ENCODE measurements at regions not wholly inside any gene's neighbourhood (a gene's known extent, or its start where the extent isn't known, plus 50 kb on each side); places are given as distances from the start of the nearest gene placed in this dataset.

DNA sequence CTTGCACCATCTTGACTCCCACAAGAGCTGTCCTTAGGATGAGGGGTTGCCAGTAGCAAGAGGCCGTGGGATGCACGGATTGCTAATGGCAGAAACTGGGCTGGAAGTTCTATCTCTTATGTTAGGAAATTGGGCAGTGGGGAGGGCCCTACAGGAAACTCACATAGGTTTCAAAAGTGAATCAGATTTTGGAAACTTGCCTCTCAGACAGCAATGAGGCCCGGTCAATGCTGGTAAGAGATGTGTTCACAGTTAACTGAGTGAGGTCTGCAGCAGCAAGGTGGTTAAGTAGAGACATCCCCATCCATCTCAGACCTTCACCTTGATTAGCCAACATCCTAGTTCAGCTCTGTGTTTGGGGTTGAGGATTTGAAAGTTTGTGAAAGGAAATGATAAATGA is 164.7 kb downstream of the ABCA8 start:
- no peak for DNase-seq (ENCODE audit: low spot score)
- H3K27ac Mint-ChIP-seq: no peak overlapping the region
- no peak overlapping the region for H3K4me3 Mint-ChIP-seq
- peaks cover 1% of the 10 kb centered on the region for H3K36me3 Mint-ChIP-seq (ENCODE audit: low read depth)
- peaks cover 5% of the 10 kb centered on the region for H3K27me3 Mint-ChIP-seq (ENCODE audit: low read depth)
- peaks cover 8% of the 10 kb centered on the region for H3K4me1 Mint-ChIP-seq (ENCODE audit: low read depth)
- H3K9me3 Mint-ChIP-seq: no peaks in the 10 kb centered on the region

DNA sequence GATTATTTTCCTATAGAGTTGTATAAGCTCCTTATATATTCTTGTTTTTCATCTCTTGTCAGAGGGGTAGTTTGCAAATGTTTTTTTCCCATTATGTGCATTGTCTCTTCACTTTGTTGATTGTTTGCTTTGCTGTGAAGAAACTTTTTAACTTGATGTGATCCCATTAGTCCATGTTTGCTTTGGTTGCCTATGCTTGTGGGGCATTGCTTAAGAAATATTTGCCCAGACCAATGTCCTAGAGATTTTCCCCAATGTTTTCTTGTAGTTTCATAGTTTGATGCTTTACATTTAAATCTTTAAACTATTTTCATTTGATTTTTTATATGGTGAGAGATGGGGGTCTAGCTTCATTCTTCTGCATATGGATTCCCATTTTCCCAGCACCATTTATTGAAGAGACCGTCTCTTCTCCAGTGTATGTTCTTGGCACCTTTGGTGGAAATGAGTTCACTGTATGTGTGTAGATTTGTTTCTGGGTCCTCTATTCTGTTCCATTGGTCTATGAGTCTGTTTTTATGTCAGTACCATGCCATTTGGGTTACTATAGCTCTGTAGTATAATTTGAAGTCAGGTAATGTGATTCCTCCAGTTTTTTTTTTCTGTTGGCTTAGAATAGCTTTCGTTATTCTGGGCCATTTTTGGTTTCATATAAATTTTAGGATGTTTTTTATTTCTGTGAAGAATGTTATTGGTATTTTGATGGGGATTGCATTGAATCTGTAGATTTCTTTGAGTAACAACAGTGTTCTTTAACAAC is 165.8 kb downstream of the ABCA8 start:
- no peak overlapping the region for H3K27ac Mint-ChIP-seq
- H3K4me1 Mint-ChIP-seq (ENCODE audit: low read depth): no peaks in the 10 kb centered on the region
- no peaks in the 10 kb centered on the region for H3K9me3 Mint-ChIP-seq
- H3K36me3 Mint-ChIP-seq (ENCODE audit: low read depth): no peaks in the 10 kb centered on the region
- DNase-seq (ENCODE audit: low spot score): no peak
- H3K27me3 Mint-ChIP-seq (ENCODE audit: low read depth): peaks cover 2% of the 10 kb centered on the region
- H3K4me3 Mint-ChIP-seq: no peak overlapping the region

DNA sequence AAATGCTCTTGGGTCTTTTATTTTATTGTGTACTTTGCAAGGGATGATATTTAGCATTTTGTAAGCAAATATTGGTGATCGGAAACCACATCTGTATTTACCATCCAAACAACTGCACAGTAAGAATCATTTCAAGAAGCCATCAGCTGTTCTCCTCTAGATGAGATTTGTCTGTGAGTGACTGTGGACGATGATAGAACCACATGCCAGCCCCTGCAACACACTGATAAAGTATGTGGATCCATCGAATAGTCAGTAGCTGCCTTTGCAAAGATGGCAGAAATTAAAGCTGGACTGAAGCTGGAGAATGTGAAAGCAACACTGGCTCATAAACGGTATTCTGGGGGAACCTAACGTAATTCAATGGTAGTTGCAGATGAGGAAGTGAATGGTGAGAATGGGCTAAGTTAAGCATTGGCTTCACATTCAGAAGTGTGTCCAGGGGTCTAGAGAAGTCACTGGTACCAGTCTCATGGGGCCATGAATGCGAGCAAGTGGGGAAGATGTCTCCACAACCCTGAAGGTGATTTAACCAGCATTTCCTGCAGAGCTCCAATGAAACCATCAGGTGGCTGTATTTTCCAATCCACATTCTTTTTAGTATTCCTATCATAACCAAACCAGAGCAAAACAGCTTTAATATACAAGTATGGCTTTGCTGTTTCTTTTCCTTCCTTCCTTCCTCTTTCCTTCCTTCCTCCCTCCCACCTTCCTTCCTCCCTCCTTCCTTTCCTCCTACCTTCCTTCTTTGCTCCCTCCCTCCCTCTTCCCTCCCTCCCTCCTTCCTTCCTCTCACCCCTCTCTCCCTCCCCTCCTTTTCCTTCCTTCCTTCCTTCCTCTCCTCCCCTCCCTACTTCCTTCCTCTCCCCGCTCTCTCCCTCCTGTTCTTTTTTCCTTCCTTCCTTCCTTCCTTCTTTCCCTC is 169.4 kb downstream of the ABCA8 start:
- peaks cover 4% of the 10 kb centered on the region for H3K27me3 Mint-ChIP-seq (ENCODE audit: low read depth)
- DNase-seq (ENCODE audit: low spot score): no peak
- no peak overlapping the region for H3K4me3 Mint-ChIP-seq
- H3K27ac Mint-ChIP-seq: no peak overlapping the region
- no peaks in the 10 kb centered on the region for H3K4me1 Mint-ChIP-seq (ENCODE audit: low read depth)
- H3K36me3 Mint-ChIP-seq (ENCODE audit: low read depth): no peaks in the 10 kb centered on the region
- H3K9me3 Mint-ChIP-seq: no peaks in the 10 kb centered on the region

DNA sequence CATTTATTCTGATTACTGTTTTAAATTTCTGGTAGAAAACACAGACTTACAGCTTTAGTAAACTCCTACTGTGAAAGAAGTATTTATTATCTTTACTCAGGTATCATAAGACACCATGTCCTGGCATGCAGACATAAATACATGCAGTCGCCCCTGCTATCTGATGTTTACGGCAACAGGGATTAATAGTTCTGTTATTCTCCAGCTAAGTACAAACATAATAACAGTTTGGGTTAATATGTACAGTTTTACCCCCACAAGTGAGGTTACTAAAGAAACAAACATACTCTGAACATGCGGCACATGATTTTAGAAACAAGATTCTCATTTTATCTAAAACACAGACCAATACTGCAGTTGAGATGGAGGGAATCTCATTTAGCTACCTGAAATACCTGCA is 170.8 kb downstream of the ABCA8 start:
- no peaks in the 10 kb centered on the region for H3K9me3 Mint-ChIP-seq

DNA sequence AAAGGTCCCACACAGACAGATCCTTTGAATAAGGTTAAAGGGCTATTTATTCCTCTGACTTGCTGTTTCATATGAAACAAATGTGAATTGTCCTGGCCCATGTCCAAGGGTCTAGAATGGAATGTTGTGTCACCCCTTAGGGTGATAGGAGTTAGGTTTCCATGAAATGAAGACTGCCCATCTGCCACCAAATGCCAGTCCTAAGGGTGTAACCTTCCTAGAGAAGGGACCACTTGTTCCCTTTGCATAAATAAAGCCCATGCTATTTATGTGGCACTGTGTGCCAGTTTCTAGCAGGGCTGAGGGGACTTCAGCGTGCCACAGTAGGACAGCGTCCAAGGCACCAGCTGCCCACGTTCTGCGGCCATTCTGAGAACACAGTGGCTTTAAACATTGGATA is 171.3 kb downstream of the ABCA8 start:
- H3K9me3 Mint-ChIP-seq: no peaks in the 10 kb centered on the region
- H3K36me3 Mint-ChIP-seq (ENCODE audit: low read depth): no peaks in the 10 kb centered on the region
- no peak for DNase-seq (ENCODE audit: low spot score)
- no peak overlapping the region for H3K4me3 Mint-ChIP-seq
- no peaks in the 10 kb centered on the region for H3K4me1 Mint-ChIP-seq (ENCODE audit: low read depth)
- H3K27me3 Mint-ChIP-seq (ENCODE audit: low read depth): peaks cover 10% of the 10 kb centered on the region
- H3K27ac Mint-ChIP-seq: no peak overlapping the region

More for the DNA sequence above, 170.8 kb downstream of the ABCA8 start:
- Mint-ChIP-seq H3K4me1 (ENCODE audit: low read depth) (no peaks in the 10 kb centered on the region), H3K36me3 (ENCODE audit: low read depth) (no peaks in the 10 kb centered on the region), H3K27ac (no peak overlapping the region), H3K4me3 (no peak overlapping the region), H3K27me3 (ENCODE audit: low read depth) (peaks cover 8% of the 10 kb centered on the region)
- no peak for DNase-seq (ENCODE audit: low spot score)

DNA sequence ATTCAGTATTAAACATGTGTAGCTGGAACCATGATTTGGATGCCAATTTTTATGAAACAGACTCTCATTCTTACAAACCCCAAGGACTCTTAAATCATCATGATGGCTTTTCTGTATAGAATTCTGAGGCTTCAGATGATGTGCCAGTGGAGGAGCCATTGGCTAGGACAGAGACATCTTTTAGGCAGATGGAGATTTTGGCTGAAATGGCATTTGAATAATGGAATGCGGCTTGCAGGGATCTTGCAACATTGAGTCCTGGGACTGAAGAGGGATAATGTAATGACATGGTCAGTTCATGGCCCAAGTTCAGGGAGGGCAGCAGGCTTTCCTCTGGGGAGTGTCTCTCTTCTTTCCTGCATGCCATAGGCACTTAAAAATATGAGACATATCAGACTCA is 172.4 kb downstream of the ABCA8 start:
- Mint-ChIP-seq H3K27me3 (ENCODE audit: low read depth) (peaks cover 8% of the 10 kb centered on the region), H3K4me1 (ENCODE audit: low read depth) (no peaks in the 10 kb centered on the region), H3K9me3 (no peaks in the 10 kb centered on the region), H3K36me3 (ENCODE audit: low read depth) (no peaks in the 10 kb centered on the region), H3K4me3 (no peak overlapping the region), H3K27ac (no peak overlapping the region)
- no peak for DNase-seq (ENCODE audit: low spot score)

DNA sequence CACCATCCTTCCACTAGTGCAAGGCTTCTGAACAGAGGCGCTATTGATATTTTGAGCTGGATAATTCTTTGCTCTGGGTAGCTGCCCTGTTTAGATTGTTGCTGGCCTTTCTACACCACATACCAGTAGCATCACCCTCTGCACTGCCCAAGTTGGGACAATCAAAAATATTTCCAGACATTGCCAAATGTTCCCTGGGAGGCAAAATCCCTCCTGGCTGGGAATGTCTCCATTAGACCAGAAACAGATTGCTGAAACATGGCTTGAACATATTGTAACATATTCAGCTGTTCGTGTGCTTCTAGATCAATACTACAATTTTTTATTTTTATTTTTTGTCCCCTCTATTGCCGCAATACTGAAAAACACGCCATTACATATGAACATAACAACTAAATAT is 174.6 kb downstream of the ABCA8 start:
- H3K4me3 Mint-ChIP-seq: no peak overlapping the region
- H3K27me3 Mint-ChIP-seq (ENCODE audit: low read depth): peaks cover 8% of the 10 kb centered on the region
- H3K27ac Mint-ChIP-seq: no peak overlapping the region
- no peaks in the 10 kb centered on the region for H3K36me3 Mint-ChIP-seq (ENCODE audit: low read depth)
- H3K4me1 Mint-ChIP-seq (ENCODE audit: low read depth): no peaks in the 10 kb centered on the region
- H3K9me3 Mint-ChIP-seq: no peaks in the 10 kb centered on the region
- DNase-seq (ENCODE audit: low spot score): no peak

DNA sequence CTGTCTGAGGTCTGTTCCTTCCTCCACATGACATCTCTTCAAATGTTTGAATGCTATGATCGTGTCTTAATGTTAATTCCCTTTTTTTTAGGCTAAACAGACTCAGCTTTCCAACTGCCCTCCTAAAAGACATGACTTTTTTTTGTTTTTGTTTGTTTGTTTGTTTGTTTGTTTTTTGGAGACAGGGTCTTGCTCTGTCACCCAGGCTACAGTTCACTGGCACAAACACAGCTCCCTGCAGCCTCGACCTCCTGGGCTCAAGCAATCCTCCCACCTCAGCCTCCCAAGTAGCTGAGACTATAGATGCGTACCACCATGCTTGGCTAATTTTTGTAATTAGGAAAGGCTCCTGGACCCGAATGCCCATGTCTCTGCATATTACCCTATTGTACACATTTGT is 176.5 kb downstream of the ABCA8 start:
- Mint-ChIP-seq H3K27me3 (ENCODE audit: low read depth) (peaks cover 8% of the 10 kb centered on the region), H3K9me3 (no peaks in the 10 kb centered on the region), H3K27ac (no peak overlapping the region), H3K4me1 (ENCODE audit: low read depth) (no peaks in the 10 kb centered on the region), H3K4me3 (no peak overlapping the region), H3K36me3 (ENCODE audit: low read depth) (no peaks in the 10 kb centered on the region)
- no peak for DNase-seq (ENCODE audit: low spot score)

DNA sequence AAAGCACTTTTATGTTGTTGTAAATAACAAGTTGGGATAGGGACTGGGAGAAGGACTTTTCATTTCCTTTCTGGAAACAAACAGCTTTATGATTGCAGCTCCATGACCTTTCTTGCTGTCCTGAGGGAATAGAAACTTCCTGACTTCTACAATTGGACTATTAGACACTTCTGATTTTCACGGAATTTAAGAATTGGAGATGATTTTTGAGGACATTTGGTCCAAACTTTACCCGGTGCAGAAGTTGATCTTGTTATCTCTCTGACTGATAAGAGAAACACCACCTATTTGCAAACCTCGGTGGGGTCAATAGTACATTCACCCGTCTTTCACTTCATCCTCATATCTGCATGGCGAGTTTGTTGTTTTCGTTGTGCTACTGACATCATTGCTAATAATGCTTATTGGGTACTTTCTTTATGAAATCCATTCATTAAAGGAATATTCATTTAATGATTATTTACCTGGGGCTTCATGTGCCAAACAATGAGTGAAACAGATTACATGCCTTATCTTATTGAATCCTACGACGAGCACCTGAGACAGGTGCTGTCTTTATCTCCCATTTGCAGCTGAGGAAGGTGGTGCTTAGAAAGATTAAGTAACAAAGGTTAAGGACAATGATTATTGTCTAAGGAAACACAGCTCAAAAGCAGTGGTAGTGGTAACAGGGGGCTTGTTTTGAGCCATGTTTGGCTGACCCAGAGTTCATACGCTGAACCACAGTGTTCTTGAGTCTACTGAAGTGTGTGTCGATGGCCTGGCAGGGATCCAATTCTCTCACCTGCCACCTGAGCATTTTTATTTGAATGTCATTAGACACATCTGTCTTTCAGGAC is 176.9 kb upstream of the FAM20A start:
- Mint-ChIP-seq H3K4me1 (ENCODE audit: low read depth) (no peaks in the 10 kb centered on the region), H3K27me3 (ENCODE audit: low read depth) (peaks cover 8% of the 10 kb centered on the region), H3K4me3 (no peak overlapping the region), H3K9me3 (no peaks in the 10 kb centered on the region), H3K27ac (no peak overlapping the region), H3K36me3 (ENCODE audit: low read depth) (no peaks in the 10 kb centered on the region)
- DNase-seq (ENCODE audit: low spot score): no peak

DNA sequence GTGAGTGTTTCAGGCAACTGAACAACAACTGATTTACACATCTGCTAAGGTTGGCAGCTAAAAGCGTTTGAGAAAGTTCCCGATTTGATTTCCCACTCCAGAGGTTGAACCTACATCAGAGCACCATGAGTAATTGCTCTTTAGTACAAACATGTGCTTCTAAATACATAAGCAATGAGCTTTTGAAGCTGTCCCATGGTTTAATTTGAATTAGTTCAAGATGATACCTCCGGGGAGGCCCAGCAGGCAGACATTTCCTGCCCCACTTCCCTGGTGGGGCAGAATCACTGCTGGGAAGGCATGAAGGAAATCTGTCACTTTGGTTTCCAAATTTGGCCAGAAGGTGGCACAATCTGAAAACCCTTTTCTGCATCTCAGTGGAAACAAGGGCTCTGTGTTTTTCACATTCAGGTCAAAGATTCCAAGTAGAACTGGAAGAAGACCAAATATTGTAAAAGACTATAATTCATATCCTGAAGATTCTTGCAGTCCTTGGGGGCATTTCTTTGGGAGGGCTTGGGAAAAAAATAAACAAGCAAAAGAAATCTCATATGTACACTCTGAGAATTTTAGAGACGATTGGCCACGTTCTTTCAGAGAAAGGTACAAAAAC is 176.2 kb upstream of the FAM20A start:
- Mint-ChIP-seq H3K27me3 (ENCODE audit: low read depth) (peaks cover 6% of the 10 kb centered on the region), H3K4me1 (ENCODE audit: low read depth) (no peaks in the 10 kb centered on the region), H3K36me3 (ENCODE audit: low read depth) (no peaks in the 10 kb centered on the region), H3K9me3 (no peaks in the 10 kb centered on the region), H3K27ac (no peak overlapping the region), H3K4me3 (no peak overlapping the region)
- DNase-seq (ENCODE audit: low spot score): no peak

DNA sequence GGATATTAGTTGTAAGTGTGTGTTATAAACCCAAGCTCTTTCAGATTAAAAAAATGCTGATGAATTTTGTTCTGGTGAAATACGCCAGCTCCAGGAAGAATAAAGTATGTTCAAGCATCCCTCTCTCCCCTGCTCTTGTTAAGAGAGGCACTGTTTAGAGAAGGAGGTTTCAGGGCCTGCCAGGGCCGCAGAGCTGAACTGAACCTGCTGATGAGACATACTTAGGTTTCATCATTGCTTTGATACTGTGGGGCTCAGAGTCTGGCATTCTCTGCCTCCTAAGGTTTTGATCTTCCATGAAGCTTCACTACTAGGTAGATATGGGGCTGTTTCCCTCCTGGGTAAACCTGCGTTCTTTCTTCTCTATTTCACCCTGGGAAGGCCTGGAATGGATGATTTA is 175.3 kb upstream of the FAM20A start:
- peaks cover 6% of the 10 kb centered on the region for H3K27me3 Mint-ChIP-seq (ENCODE audit: low read depth)
- peaks cover 5% of the 10 kb centered on the region for H3K4me1 Mint-ChIP-seq (ENCODE audit: low read depth)
- H3K4me3 Mint-ChIP-seq: no peak overlapping the region
- no peaks in the 10 kb centered on the region for H3K9me3 Mint-ChIP-seq
- DNase-seq (ENCODE audit: low spot score): no peak
- H3K36me3 Mint-ChIP-seq (ENCODE audit: low read depth): no peaks in the 10 kb centered on the region
- H3K27ac Mint-ChIP-seq: no peak overlapping the region

DNA sequence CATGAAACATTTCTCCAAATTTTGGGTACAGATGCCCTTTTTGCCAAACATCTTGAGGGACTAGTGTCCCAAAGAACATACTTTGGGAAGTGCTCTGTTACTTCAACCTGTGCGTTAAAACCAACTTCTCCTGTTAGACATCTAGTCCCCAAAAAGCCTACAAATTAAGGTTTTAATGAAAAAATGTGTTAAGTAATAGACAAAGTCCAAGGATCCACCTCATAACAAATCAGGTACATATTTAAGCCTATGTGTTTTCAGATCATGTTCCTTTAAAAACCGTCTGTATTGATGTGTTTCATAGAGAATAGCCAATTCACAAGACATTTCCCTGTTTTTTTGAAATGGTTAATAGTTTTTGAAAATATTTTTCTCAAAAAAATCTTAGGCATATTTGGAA is 174.8 kb upstream of the FAM20A start:
- Mint-ChIP-seq H3K4me3 (no peak overlapping the region), H3K4me1 (ENCODE audit: low read depth) (peaks cover 5% of the 10 kb centered on the region), H3K36me3 (ENCODE audit: low read depth) (no peaks in the 10 kb centered on the region), H3K9me3 (no peaks in the 10 kb centered on the region), H3K27me3 (ENCODE audit: low read depth) (peaks cover 6% of the 10 kb centered on the region), H3K27ac (no peak overlapping the region)
- DNase-seq (ENCODE audit: low spot score): no peak

DNA sequence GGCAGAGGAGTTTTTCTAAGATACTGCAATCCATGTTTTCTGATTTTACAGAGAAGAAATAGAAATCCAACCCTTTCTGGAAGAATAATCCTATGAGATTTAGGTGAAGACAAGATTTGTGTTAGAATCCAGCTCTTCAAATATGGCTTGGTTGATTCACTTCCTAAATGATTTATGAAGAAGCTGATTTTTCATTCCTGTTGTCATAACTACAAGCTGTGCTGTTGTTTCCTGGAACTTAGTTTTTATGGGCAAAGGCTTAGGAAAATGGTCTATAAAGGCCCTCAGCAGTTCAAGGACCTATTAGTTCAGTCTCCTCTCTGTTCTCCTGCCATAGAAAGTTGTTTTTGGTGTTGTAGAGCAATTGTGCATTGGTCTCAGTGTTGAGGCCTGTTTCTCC is 174.2 kb upstream of the FAM20A start:
- no peak for DNase-seq (ENCODE audit: low spot score)
- no peaks in the 10 kb centered on the region for H3K36me3 Mint-ChIP-seq (ENCODE audit: low read depth)
- peaks cover 6% of the 10 kb centered on the region for H3K27me3 Mint-ChIP-seq (ENCODE audit: low read depth)
- H3K27ac Mint-ChIP-seq: no peak overlapping the region
- no peaks in the 10 kb centered on the region for H3K9me3 Mint-ChIP-seq
- H3K4me1 Mint-ChIP-seq (ENCODE audit: low read depth): peaks cover 5% of the 10 kb centered on the region
- H3K4me3 Mint-ChIP-seq: no peak overlapping the region
